Upper lobe of right lung (tissue), 1 donor: ENCODE measurements at regions not wholly inside any gene's neighbourhood (a gene's known extent, or its start where the extent isn't known, plus 50 kb on each side); places are given as distances from the start of the nearest gene placed in this dataset.

Experiments
- ATAC-seq: fragments of 200-7000 bp; cut with Tn5 transposase; one replicate; pipeline ENCODE4 v1.9.1; 2020; ENCODE audit warnings: mild to moderate bottlenecking, moderate library complexity
- DNase-seq: peaks from one replicate; pipeline ENCODE4 v3.0.0-alpha.2; 2020
- H3K27ac ChIP-seq: fragments of 200-600 bp; one replicate; pipeline ENCODE4 v1.8.0; 2022
- H3K27me3 ChIP-seq: fragments of 200-600 bp; one replicate; pipeline ENCODE4 v1.8.0; 2022; ENCODE audit warnings: mild to moderate bottlenecking
- H3K36me3 ChIP-seq: fragments of 200-600 bp; one replicate; pipeline ENCODE4 v1.8.0; 2022
- H3K4me1 ChIP-seq: fragments of 200-600 bp; one replicate; pipeline ENCODE4 v1.8.0; 2022
- H3K4me3 ChIP-seq: fragments of 200-600 bp; one replicate; pipeline ENCODE4 v1.8.0; 2022; ENCODE audit warnings: mild to moderate bottlenecking
- H3K9me3 ChIP-seq: fragments of 200-600 bp; one replicate; pipeline ENCODE4 v1.8.0; 2022
- intact Hi-C: fragments of 100-400 bp; cut with DNase I; formaldehyde crosslinking; loops from one replicate; pipeline ENCODE4 v1.11.0; 2022
- TF ChIP-seq, protein P1 (sequence below): fragments of 200-600 bp; IDR thresholded peaks from one replicate; pipeline ENCODE4 v1.8.0; 2022; ENCODE audit warnings: antibody characterized with exemption
- donor health status: DM: no; HTN: yes; CAD: no; lungs with severe emphysema.

GRCh38 chr3:94539937-94540336, 477.1 kb downstream of the NSUN3 start:
- DNase-seq, result no peak
- Histone ChIP-seq H3K27me3 (no peaks in the 10 kb centered on the region), H3K36me3 (no peaks in the 10 kb centered on the region), H3K9me3 (no peaks in the 10 kb centered on the region), H3K27ac (no peak overlapping the region), H3K4me1 (no peaks in the 10 kb centered on the region), H3K4me3 (no peak overlapping the region)
- TF ChIP-seq, protein P1, sequence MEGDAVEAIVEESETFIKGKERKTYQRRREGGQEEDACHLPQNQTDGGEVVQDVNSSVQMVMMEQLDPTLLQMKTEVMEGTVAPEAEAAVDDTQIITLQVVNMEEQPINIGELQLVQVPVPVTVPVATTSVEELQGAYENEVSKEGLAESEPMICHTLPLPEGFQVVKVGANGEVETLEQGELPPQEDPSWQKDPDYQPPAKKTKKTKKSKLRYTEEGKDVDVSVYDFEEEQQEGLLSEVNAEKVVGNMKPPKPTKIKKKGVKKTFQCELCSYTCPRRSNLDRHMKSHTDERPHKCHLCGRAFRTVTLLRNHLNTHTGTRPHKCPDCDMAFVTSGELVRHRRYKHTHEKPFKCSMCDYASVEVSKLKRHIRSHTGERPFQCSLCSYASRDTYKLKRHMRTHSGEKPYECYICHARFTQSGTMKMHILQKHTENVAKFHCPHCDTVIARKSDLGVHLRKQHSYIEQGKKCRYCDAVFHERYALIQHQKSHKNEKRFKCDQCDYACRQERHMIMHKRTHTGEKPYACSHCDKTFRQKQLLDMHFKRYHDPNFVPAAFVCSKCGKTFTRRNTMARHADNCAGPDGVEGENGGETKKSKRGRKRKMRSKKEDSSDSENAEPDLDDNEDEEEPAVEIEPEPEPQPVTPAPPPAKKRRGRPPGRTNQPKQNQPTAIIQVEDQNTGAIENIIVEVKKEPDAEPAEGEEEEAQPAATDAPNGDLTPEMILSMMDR, result no peak
- no peak for ATAC-seq
- intact Hi-C loops, result no loop called here

DNA sequence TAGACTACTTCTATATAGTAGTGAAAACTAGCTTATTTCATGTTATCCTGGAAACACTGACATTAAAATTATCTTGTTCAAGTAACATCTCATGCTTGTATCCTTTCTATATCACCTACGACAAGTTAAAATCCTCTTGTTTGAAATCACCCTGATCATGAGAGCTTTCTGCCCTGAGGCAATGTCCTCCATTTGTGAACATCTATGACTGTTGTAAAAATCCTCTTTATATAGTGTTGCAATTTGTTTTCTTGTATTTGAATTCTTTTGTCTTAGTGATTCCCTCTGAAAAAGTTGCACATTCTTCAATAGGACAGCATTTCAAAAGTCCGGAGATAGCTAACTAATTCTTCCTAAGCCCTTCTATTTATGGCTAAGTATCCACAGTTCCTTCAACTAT, 480.3 kb downstream of the NSUN3 start:
- TF ChIP-seq, protein P1, result no peak
- intact Hi-C loops, result no loop called here
- no peak overlapping the region for H3K4me3 ChIP-seq
- ATAC-seq (no peak), DNase-seq (no peak)
- no peaks in the 10 kb centered on the region for H3K4me1 ChIP-seq
- no peak overlapping the region for H3K27ac ChIP-seq
- no peaks in the 10 kb centered on the region for H3K27me3 ChIP-seq
- no peaks in the 10 kb centered on the region for H3K36me3 ChIP-seq
- no peaks in the 10 kb centered on the region for H3K9me3 ChIP-seq

- TF ChIP-seq, protein P1, result no peak
- intact Hi-C loops, result no loop called here
Measured at GRCh38 chr3:94544131-94544789, 481.4 kb downstream of the NSUN3 start.

DNA sequence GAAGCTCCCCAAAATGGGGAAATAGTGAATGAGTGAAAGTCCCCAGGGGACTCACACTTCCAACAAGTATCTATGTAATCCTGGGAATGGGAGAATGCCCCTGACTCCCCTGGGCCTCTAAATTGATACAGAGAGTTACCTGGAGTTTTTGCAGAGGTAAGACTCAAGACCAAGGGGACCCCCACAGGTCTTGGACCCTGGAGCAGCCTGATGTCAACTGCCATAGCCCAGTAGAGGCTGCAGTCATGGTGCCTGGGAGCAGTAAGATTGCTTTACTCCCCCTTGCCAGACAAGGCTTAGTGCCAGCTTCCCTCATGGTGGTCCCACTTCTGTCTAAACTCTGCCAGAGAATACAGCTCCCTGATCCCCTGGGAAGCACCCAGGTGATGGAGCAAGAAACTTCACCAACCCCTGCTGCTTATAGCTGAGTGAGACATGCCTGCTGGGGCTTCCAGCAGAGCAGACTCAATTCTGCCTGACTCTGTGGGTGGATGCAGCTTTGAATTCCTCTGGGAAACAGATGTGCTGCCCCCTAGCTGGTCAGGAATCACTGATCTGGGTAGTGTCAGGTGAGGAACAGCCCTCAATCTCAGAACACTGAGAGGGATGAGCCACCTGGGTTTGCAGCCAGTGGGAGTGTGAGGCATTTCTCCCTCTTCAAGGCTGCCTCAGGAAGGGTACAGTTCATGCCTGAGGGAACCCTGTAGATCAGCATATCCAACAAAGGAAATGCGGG, 485.9 kb downstream of the NSUN3 start:
- H3K27ac ChIP-seq, result no peak overlapping the region
- H3K9me3 ChIP-seq, result peaks cover 5% of the 10 kb centered on the region
- DNase-seq (no peak), ATAC-seq (no peak)
- no peak overlapping the region for H3K4me3 ChIP-seq
- intact Hi-C loops, result no loop called here
- TF ChIP-seq, protein P1, result no peak
- no peaks in the 10 kb centered on the region for H3K36me3 ChIP-seq
- no peaks in the 10 kb centered on the region for H3K4me1 ChIP-seq
- no peaks in the 10 kb centered on the region for H3K27me3 ChIP-seq

More at GRCh38 chr3:94544131-94544789, 481.4 kb downstream of the NSUN3 start:
- H3K9me3 ChIP-seq, result no peaks in the 10 kb centered on the region
- H3K27me3 ChIP-seq, result no peaks in the 10 kb centered on the region
- H3K4me1 ChIP-seq, result no peaks in the 10 kb centered on the region
- no peak for ATAC-seq
- no peak overlapping the region for H3K27ac ChIP-seq
- no peak for DNase-seq
- H3K36me3 ChIP-seq, result no peaks in the 10 kb centered on the region
- H3K4me3 ChIP-seq, result no peak overlapping the region

GRCh38 chr3:94561094-94561493, 498.2 kb downstream of the NSUN3 start:
- DNase-seq (no peak), ATAC-seq (no peak)
- no peaks in the 10 kb centered on the region for H3K9me3 ChIP-seq
- no peak overlapping the region for H3K27ac ChIP-seq
- TF ChIP-seq, protein P1, result no peak
- H3K4me1 ChIP-seq, result no peaks in the 10 kb centered on the region
- no peaks in the 10 kb centered on the region for H3K36me3 ChIP-seq
- no peaks in the 10 kb centered on the region for H3K27me3 ChIP-seq
- intact Hi-C loops, result no loop called here
- no peak overlapping the region for H3K4me3 ChIP-seq
